Ishikawa (cell line): ENCODE measurements at regions not wholly inside any gene's neighbourhood (a gene's known extent, or its start where the extent isn't known, plus 50 kb on each side); places are given as distances from the start of the nearest gene placed in this dataset.
A peak's percentile ranks its signal among the peaks of the same experiment; 100 is the strongest.

Experiments
- CEBPB ChIP-seq: IDR thresholded peaks from 2 replicates; pipeline ENCODE4 v1.6.1; 2012
- CREB1 ChIP-seq: IDR thresholded peaks from 2 replicates; pipeline ENCODE4 v1.6.1; 2012; ENCODE audit warnings: low read depth
- EGR1 ChIP-seq: IDR thresholded peaks from 2 replicates; pipeline ENCODE4 v1.6.1; 2012
- EP300 ChIP-seq: IDR thresholded peaks from 2 replicates; pipeline ENCODE4 v1.6.1; 2012; ENCODE audit warnings: borderline replicate concordance
- FOXM1 ChIP-seq: IDR thresholded peaks from 2 replicates; pipeline ENCODE4 v1.6.1; 2012; ENCODE audit warnings: low read depth, borderline replicate concordance
- NFIC ChIP-seq: IDR thresholded peaks from 2 replicates; pipeline ENCODE4 v1.6.1; 2012
- RAD21 ChIP-seq: IDR thresholded peaks from 2 replicates; pipeline ENCODE4 v1.6.1; 2012; ENCODE audit warnings: low read depth
- TAF1 ChIP-seq: IDR thresholded peaks from 2 replicates; pipeline ENCODE4 v1.6.1; 2012; ENCODE audit warnings: low read depth, mild to moderate bottlenecking
- TCF12 ChIP-seq: IDR thresholded peaks from 2 replicates; pipeline ENCODE4 v1.6.1; 2012; ENCODE audit warnings: low read depth
- TEAD4 ChIP-seq: IDR thresholded peaks from 2 replicates; pipeline ENCODE4 v1.6.1; 2012
- USF1 ChIP-seq: IDR thresholded peaks from 2 replicates; pipeline ENCODE4 v1.6.1; 2012
- YY1 ChIP-seq: IDR thresholded peaks from 2 replicates; pipeline ENCODE4 v1.6.1; 2012; ENCODE audit warnings: low read depth
- ZBTB7A ChIP-seq: IDR thresholded peaks from 2 replicates; pipeline ENCODE4 v1.6.1; 2012; ENCODE audit warnings: low read depth
- TF ChIP-seq, protein P1 (sequence below): IDR thresholded peaks from 2 replicates; pipeline ENCODE4 v1.6.1; 2012; ENCODE audit warnings: low read depth, mild to moderate bottlenecking
- TF ChIP-seq, protein P2 (sequence below): IDR thresholded peaks from 2 replicates; pipeline ENCODE4 v1.6.1; 2012

DNA sequence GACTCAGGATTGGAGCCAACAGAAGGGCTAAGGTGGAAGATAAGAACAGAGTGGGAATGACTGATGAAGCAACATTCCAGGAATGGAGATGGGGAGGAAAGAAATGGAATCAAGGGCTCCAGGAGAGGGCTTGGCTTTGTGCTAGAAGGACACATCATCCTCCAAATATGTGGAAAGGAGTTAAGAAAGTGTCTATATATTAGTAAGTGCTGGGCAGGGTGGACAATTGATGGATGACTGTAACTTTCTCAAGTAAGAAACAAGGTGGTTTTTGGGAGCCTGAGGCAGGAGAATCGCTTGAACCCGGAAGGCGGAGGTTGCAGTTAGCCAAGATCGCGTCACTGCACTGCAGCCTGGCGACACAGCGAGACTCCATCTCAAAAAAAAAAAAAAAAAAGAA lies 71.6 kb upstream of the NFKB1 start:
- TF ChIP-seq TEAD4 (peak; percentile 54; the same call in 1 of the 2 replicates), EP300 (peak; percentile 12; the same call in 1 of the 2 replicates), CEBPB (0 out of 2 replicates have a peak, but pooled peaks have one; percentile 11)
- TF ChIP-seq, protein P1, sequence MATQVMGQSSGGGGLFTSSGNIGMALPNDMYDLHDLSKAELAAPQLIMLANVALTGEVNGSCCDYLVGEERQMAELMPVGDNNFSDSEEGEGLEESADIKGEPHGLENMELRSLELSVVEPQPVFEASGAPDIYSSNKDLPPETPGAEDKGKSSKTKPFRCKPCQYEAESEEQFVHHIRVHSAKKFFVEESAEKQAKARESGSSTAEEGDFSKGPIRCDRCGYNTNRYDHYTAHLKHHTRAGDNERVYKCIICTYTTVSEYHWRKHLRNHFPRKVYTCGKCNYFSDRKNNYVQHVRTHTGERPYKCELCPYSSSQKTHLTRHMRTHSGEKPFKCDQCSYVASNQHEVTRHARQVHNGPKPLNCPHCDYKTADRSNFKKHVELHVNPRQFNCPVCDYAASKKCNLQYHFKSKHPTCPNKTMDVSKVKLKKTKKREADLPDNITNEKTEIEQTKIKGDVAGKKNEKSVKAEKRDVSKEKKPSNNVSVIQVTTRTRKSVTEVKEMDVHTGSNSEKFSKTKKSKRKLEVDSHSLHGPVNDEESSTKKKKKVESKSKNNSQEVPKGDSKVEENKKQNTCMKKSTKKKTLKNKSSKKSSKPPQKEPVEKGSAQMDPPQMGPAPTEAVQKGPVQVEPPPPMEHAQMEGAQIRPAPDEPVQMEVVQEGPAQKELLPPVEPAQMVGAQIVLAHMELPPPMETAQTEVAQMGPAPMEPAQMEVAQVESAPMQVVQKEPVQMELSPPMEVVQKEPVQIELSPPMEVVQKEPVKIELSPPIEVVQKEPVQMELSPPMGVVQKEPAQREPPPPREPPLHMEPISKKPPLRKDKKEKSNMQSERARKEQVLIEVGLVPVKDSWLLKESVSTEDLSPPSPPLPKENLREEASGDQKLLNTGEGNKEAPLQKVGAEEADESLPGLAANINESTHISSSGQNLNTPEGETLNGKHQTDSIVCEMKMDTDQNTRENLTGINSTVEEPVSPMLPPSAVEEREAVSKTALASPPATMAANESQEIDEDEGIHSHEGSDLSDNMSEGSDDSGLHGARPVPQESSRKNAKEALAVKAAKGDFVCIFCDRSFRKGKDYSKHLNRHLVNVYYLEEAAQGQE = no peak

DNA sequence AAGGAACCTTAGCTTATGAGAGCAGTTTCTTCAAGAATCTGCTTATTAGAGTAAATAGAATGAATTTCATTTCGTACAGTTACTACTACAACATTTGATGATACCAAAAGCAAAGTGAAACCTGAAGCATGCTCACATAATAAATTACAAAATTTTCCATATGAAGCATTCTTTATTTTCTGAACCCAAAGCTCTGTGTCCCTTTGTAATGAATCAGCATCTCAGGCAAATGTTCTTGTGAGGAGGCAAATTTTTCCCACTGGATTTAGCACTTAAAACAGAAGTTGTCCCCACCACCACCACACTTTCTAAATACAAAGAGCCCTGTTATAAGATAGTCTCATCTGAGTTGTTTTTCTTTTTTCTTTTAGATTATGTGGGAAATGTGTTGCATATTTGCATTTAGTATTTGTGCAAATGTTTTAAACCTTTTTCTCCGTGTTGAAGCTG lies 70.7 kb upstream of the NFKB1 start:
- no peak for TF ChIP-seq TAF1

DNA sequence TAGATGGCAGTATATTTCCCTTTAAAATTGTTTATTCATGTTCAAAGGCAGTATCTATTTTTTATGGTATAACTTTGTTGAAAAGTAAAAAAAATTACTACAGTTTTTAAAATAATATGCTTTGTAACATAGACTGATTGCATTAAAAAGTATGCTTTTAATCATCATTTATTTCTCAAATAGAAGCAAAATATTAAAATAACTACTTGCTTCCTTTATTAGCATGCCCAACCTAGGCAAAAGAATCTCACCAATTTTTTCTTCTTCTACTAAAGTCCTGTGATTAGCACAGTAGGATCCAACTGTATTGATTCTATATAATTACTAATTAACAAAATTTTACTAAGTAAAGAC lies 69.6 kb upstream of the NFKB1 start:
- TF ChIP-seq ZBTB7A = no peak
- no peak for TF ChIP-seq EGR1
- no peak for TF ChIP-seq CREB1
- TF ChIP-seq RAD21 = no peak
- TF ChIP-seq, protein P2, sequence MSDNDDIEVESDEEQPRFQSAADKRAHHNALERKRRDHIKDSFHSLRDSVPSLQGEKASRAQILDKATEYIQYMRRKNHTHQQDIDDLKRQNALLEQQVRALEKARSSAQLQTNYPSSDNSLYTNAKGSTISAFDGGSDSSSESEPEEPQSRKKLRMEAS = no peak
- TF ChIP-seq NFIC = no peak
- no peak for TF ChIP-seq EP300

GRCh38 chr4:102437111-102437510 lies 64.0 kb upstream of the NFKB1 start:
- TF ChIP-seq FOXM1 (no peak), ZBTB7A (no peak), EP300 (no peak), CEBPB (no peak), YY1 (no peak), NFIC (no peak), USF1 (no peak), TAF1 (no peak), EGR1 (no peak), RAD21 (no peak), CREB1 (no peak)
- TF ChIP-seq, protein P1 = no peak
- TF ChIP-seq, protein P2 = no peak

DNA sequence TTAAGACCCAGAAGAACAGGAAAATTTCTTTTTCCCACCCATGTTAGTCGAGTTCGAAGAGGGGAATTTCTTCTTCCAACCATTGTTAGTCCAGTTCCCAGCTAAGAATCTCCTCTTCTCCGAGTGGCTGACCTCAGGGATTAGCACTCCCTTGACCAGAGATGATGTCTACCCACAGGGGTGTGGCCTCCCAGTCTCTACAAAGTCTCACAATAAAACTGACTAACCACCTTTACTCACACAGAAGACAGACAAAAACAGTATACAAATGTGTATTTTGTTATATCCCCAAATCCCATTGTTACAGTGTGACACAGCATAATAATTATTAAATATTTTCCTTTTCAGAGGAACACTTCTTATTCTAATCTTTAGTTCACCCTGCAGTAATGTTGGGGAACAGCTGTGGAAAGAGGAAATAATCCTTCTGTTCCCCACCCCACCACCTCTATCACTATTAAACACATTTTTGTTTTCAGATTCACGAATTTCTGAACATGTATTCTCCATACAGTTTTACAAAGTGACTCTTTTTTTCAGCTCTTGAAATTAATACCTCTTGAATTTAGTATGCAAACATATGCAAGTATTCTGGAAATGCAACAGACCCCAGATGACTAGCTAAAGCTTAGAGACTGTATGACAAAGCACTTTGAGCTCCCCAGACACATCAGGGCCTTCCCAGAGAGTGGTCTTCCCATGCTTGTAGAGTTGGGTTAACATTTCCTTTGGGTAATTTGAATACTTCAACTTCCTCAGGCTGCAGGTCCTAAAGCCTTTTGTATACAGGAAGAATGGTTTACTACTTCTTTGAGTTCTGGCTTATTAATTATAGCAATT lies 62.5 kb upstream of the NFKB1 start:
- TF ChIP-seq EP300 (no peak), CREB1 (no peak), FOXM1 (no peak), ZBTB7A (no peak), TCF12 (no peak), CEBPB (no peak), YY1 (no peak), EGR1 (no peak), TEAD4 (no peak), USF1 (no peak)

DNA sequence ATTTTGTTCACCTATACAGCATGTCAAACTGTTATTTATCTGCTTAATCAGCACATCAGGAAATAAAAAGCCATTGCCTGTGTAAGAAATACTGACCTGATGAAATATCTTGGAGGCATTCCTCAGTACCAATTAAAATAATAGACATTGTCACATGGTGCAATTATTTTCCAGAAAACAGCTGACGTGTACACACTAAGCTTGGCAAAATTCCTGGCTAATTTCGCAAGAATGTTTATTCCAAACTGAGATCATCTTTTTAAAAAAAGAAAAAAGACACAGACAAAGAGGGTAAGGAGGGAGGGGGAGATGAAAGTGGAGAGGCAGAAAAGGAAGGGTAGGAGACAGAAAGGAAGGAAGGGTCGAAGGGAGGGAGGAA lies 61.9 kb upstream of the NFKB1 start:
- TF ChIP-seq RAD21 = no peak
- TF ChIP-seq YY1 = no peak
- TF ChIP-seq FOXM1 = no peak
- no peak for TF ChIP-seq CREB1
- no peak for TF ChIP-seq ZBTB7A
- TF ChIP-seq USF1 = peak; percentile 76
- TF ChIP-seq EGR1 = no peak
- TF ChIP-seq TCF12 = no peak
- TF ChIP-seq, protein P2 = no peak
- peak; percentile 96 for TF ChIP-seq CEBPB
- no peak for TF ChIP-seq EP300
- peak; percentile 62 for TF ChIP-seq NFIC
- TF ChIP-seq, protein P1 = no peak
- no peak for TF ChIP-seq TAF1
- TF ChIP-seq TEAD4 = peak; percentile 34; the same call in 1 of the 2 replicates
